Astrocyte (in vitro differentiated cells and primary cell): ENCODE measurements at regions not wholly inside any gene's neighbourhood (a gene's known extent, or its start where the extent isn't known, plus 50 kb on each side); places are given as distances from the start of the nearest gene placed in this dataset.

Experiments used
- CTCF ChIP-seq: IDR thresholded peaks from 2 replicates; pipeline ENCODE4 v1.5.1; 2011; ENCODE audit warnings: low read depth, mild to moderate bottlenecking, inconsistent platforms, low read length, moderate library complexity; ENCODE audit not compliant: insufficient read depth
- EZH2 ChIP-seq: IDR thresholded peaks from 2 replicates; pipeline ENCODE4 v1.6.1; 2012; ENCODE audit warnings: mild to moderate bottlenecking, low read length, inconsistent platforms; ENCODE audit not compliant: insufficient read depth

- TF ChIP-seq CTCF (no peak), EZH2 (no peak)
These were observed 57.3 kb upstream of the DLX4 start for GRCh38 chr17:49911719-49912118.
